ENCODE measurements at regions not wholly inside any gene's neighbourhood (a gene's known extent, or its start where the extent isn't known, plus 50 kb on each side); places are given as distances from the start of the nearest gene placed in this dataset.

DNA sequence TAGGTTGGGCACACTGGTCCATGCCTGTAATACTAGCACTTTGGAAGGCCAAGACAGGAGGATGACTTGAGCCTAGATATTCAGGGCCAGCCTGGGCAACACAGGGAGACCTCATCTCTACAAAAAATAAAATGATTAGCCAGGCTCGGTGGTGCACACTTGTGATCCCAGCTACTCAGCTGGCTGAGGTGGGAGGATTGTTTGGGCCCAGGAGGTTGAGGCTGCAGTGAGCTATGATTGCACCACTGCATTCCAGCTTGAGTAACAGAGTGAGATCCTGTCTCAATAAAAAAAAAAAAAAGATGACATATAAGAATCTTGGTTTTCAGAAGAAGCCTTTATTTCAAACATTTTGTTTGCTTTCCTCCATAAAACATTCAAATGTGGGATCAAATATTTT is 178.0 kb downstream of the LIG4 start:
- Histone ChIP-seq H3K27ac (ENCODE audit: low read depth, low read length) (no peak overlapping the region), H3K36me3 (ENCODE audit: control insufficient read depth, insufficient read depth, low read length) (no peaks in the 10 kb centered on the region), H3K9ac (ENCODE audit: extremely low read depth, low read length, poor library complexity, severe bottlenecking) (no peak overlapping the region), H3K9me3 (ENCODE audit: control insufficient read depth, low read length) (no peaks in the 10 kb centered on the region), H3K27me3 (ENCODE audit: control insufficient read depth, insufficient read depth, low read length, poor library complexity, severe bottlenecking) (no peaks in the 10 kb centered on the region), H3K4me3 (ENCODE audit: low read length) (no peak overlapping the region), H3K4me1 (ENCODE audit: control insufficient read depth, insufficient read depth, low read length) (no peaks in the 10 kb centered on the region)
- Mint-ChIP-seq H3K4me1 (peaks cover 10% of the 10 kb centered on the region), H3K4me3 (no peak overlapping the region), H3K36me3 (ENCODE audit: low read depth) (no peaks in the 10 kb centered on the region), H3K27me3 (ENCODE audit: insufficient read depth) (no peaks in the 10 kb centered on the region), H3K9me3 (no peaks in the 10 kb centered on the region), H3K27ac (no peak overlapping the region)
- TF ChIP-seq, protein P1, sequence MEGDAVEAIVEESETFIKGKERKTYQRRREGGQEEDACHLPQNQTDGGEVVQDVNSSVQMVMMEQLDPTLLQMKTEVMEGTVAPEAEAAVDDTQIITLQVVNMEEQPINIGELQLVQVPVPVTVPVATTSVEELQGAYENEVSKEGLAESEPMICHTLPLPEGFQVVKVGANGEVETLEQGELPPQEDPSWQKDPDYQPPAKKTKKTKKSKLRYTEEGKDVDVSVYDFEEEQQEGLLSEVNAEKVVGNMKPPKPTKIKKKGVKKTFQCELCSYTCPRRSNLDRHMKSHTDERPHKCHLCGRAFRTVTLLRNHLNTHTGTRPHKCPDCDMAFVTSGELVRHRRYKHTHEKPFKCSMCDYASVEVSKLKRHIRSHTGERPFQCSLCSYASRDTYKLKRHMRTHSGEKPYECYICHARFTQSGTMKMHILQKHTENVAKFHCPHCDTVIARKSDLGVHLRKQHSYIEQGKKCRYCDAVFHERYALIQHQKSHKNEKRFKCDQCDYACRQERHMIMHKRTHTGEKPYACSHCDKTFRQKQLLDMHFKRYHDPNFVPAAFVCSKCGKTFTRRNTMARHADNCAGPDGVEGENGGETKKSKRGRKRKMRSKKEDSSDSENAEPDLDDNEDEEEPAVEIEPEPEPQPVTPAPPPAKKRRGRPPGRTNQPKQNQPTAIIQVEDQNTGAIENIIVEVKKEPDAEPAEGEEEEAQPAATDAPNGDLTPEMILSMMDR (conservative IDR thresholded peaks at IDR 0.05): no peak
- DNase-seq: no peak
- WGBS, 2 experiments (ENCODE audit: insufficient coverage in 1 of 2, insufficient read length in 1 of 2): 95% methylated on average over 1 of the region's 1 CpG; no CpG with 5 or more reads in 1 of the 2 experiments

- Mint-ChIP-seq H3K36me3 (ENCODE audit: low read depth) (no peaks in the 10 kb centered on the region), H3K4me3 (no peak overlapping the region), H3K9me3 (no peaks in the 10 kb centered on the region), H3K27me3 (ENCODE audit: insufficient read depth) (no peaks in the 10 kb centered on the region), H3K4me1 (peaks cover 15% of the 10 kb centered on the region), H3K27ac (no peak overlapping the region)
- Histone ChIP-seq H3K4me1 (ENCODE audit: control insufficient read depth, insufficient read depth, low read length) (no peaks in the 10 kb centered on the region), H3K27me3 (ENCODE audit: control insufficient read depth, insufficient read depth, low read length, poor library complexity, severe bottlenecking) (no peaks in the 10 kb centered on the region), H3K36me3 (ENCODE audit: control insufficient read depth, insufficient read depth, low read length) (no peaks in the 10 kb centered on the region), H3K9ac (ENCODE audit: extremely low read depth, low read length, poor library complexity, severe bottlenecking) (no peak overlapping the region), H3K27ac (ENCODE audit: low read depth, low read length) (no peak overlapping the region), H3K4me3 (ENCODE audit: low read length) (no peak overlapping the region), H3K9me3 (ENCODE audit: control insufficient read depth, low read length) (no peaks in the 10 kb centered on the region)
- no peak for DNase-seq
- TF ChIP-seq, protein P1 (conservative IDR thresholded peaks at IDR 0.05): no peak
- 89 to 100% methylated on average over 3 to 4 of the region's 4 CpGs for WGBS, 2 experiments (ENCODE audit: insufficient coverage in 1 of 2, insufficient read length in 1 of 2)
Observed at GRCh38 chr13:108036411-108036932, 178.9 kb downstream of the LIG4 start.

DNA sequence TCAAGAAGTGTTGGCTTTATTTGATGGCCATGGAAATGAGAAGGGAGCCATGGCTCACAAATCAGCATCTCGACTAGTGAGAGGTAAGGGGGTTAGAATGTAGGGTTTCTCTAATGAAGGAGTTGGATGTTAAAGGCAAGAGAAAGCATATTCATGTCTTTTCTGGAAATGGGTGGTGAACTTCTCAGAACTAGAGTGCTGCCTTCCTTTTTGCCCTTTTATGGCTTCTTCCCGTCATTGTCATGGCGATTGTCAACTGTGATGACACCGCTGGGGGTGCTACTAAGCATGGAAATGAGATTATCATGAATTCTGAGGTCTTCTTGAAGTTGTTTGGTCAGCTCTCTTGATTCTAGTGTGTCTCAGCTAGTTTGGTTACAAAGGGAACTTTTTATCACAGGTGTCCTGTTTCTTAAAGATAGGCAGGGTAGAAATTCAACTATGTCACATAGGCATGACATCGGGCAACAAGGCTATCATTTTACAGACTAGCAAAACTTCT is 180.4 kb downstream of the LIG4 start:
- Histone ChIP-seq H3K4me1 (ENCODE audit: control insufficient read depth, insufficient read depth, low read length) (no peaks in the 10 kb centered on the region), H3K9ac (ENCODE audit: extremely low read depth, low read length, poor library complexity, severe bottlenecking) (no peak overlapping the region), H3K27me3 (ENCODE audit: control insufficient read depth, insufficient read depth, low read length, poor library complexity, severe bottlenecking) (no peaks in the 10 kb centered on the region), H3K9me3 (ENCODE audit: control insufficient read depth, low read length) (no peaks in the 10 kb centered on the region), H3K27ac (ENCODE audit: low read depth, low read length) (no peak overlapping the region), H3K4me3 (ENCODE audit: low read length) (no peak overlapping the region), H3K36me3 (ENCODE audit: control insufficient read depth, insufficient read depth, low read length) (no peaks in the 10 kb centered on the region)
- H3K36me3 Mint-ChIP-seq (ENCODE audit: low read depth): no peaks in the 10 kb centered on the region
- no peak for DNase-seq
- H3K9me3 Mint-ChIP-seq: no peaks in the 10 kb centered on the region
- H3K4me3 Mint-ChIP-seq: no peak overlapping the region
- H3K4me1 Mint-ChIP-seq: peaks cover 15% of the 10 kb centered on the region
- TF ChIP-seq, protein P1 (conservative IDR thresholded peaks at IDR 0.05): no peak
- H3K27me3 Mint-ChIP-seq (ENCODE audit: insufficient read depth): no peaks in the 10 kb centered on the region
- H3K27ac Mint-ChIP-seq: no peak overlapping the region
- 83 to 91% methylated on average over 3 to 5 of the region's 5 CpGs for WGBS, 2 experiments (ENCODE audit: insufficient coverage in 1 of 2, insufficient read length in 1 of 2)
